Pancreas (tissue), 10 donors: ENCODE measurements at regions not wholly inside any gene's neighbourhood (a gene's known extent, or its start where the extent isn't known, plus 50 kb on each side); places are given as distances from the start of the nearest gene placed in this dataset.

ENCODE experiments used
- ATAC-seq, 4 donors: fragments of 200-7000 bp; cut with Tn5 transposase; one replicate each; pipeline versions ENCODE4 v1.8.0 to v1.9.1; 2020; ENCODE audit warnings: mild to moderate bottlenecking in 4 of 4, moderate library complexity in 4 of 4
- DNase-seq, 6 donors: peaks; one replicate each; pipeline ENCODE4 v3.0.0-alpha.2; 2020
- FAIRE-seq: peaks from 2 replicates; lab custom pipeline; 2012; peaks lifted over from hg19 to GRCh38; lab: Jason Lieb, UNC
- H3K27ac ChIP-seq, 4 donors: fragments of 200-600 bp; sonication (generic); 1 replicate in 3 of 4; 2 replicates in 1 of 4; pipeline versions ENCODE4 v1.5.0 to v1.8.0; 2020
- H3K27me3 ChIP-seq, 4 donors: fragments of 200-600 bp; one replicate each; pipeline ENCODE4 v1.8.0; 2021
- H3K36me3 ChIP-seq, 3 donors: fragments of 200-600 bp; sonication (generic) in 1 of 3; one replicate each; pipeline versions ENCODE4 v1.5.0 to v1.8.0; 2020 to 2021
- H3K4me1 ChIP-seq, 3 donors: fragments of 200-600 bp; one replicate each; pipeline ENCODE4 v1.8.0; 2021
- H3K4me3 ChIP-seq, 4 donors: fragments of 200-600 bp; sonication (generic) in 2 of 4; one replicate each; pipeline versions ENCODE4 v1.5.0 to v1.8.0; 2020 to 2021
- H3K9me3 ChIP-seq, 4 donors: fragments of 200-600 bp; one replicate each; pipeline ENCODE4 v1.8.0; 2021
- CTCF ChIP-seq, 4 donors: fragments of 200-600 bp; sonication (generic) in 3 of 4; IDR thresholded peaks; one replicate each; pipeline versions ENCODE4 v1.5.0 to v1.8.0; 2021; ENCODE audit warnings: antibody characterized with exemption in 4 of 4
- WGBS, 2 donors: extraction: QIAGEN DNeasy Blood & Tissue Kit; methylation state at CpG; one replicate each; pipeline ENCODE4 v1.1.7; 2013; 5-methylcytosine and 5-hydroxymethylcytosine counted together
- intact Hi-C, 3 donors: fragments of 100-400 bp; cut with DNase I; formaldehyde crosslinking; loops; one replicate each; pipeline versions ENCODE4 v1.11.1 to v1.14.2; 2022
- donor health status: healthy with polysubstance abuse.
- donor health status: DM: no; HTN: no; CAD: no; lungs with moderate emphysema.
- donor health status: DM: no; HTN: no; CAD: no.
- donor health status: control.
- donor health status: control.
- donor health status: Bipolar disorder and iron deficiency.
- donor health status: DM: yes; HTN: yes; CAD: no.
- donor health status: DM: no; HTN: no; CAD: no.
- donor health status: DM: no; HTN: no; CAD: no.
- donor health status: DM: yes; HTN: yes; CAD: no.

- ATAC-seq (no peak), DNase-seq (no peak), FAIRE-seq (no peak)
- Histone ChIP-seq H3K27ac (no peak overlapping the region), H3K4me3 (no peak overlapping the region), H3K36me3 (no peaks in the 10 kb centered on the region), H3K4me1 (no peaks in the 10 kb centered on the region), H3K9me3 (no peaks in the 10 kb centered on the region), H3K27me3 (no peaks in the 10 kb centered on the region)
- no peak for TF ChIP-seq CTCF (IDR thresholded peaks at IDR 0.05)
- intact Hi-C loops: no loop called here
- WGBS, 2 donors: 74 to 83% methylated on average over 3 of the region's 3 CpGs
These were observed 211.4 kb downstream of the TTC32 start for GRCh38 chr2:19690429-19690828.

DNA sequence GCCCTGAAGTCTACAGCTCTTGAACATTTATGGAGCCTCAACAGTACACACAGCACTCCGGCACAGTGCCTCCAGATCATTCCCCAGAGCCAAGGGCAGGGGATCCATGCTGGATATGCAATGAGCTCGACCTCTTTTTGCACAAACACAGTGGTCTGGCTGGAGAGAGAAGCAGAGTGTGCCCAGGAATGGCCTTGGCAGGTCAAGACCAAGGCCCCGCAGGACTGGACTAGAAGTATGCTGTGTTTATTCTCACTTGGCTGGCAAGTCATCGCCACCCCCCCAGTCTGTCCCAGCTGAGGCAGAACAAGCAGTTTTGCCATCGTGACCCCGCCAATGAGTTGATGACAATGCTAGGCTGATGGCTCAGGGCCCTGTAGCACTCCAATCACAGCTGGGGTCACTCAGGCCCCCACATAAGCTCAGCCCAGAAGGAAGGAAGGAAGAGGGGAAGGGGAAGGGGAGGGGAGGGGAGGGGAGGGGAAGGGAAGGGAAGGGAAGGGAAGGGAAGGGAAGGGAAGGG, 212.1 kb downstream of the TTC32 start:
- intact Hi-C loops: no loop called here
- no peak for TF ChIP-seq CTCF (IDR thresholded peaks at IDR 0.05)
- no peak overlapping the region for H3K4me3 ChIP-seq
- no peaks in the 10 kb centered on the region for H3K36me3 ChIP-seq
- 90 to 91% methylated on average over 6 of the region's 6 CpGs for WGBS, 2 donors
- no peaks in the 10 kb centered on the region for H3K9me3 ChIP-seq
- no peak for DNase-seq
- no peaks in the 10 kb centered on the region for H3K27me3 ChIP-seq
- H3K27ac ChIP-seq: no peak overlapping the region
- no peaks in the 10 kb centered on the region for H3K4me1 ChIP-seq
- FAIRE-seq: no peak
- ATAC-seq: no peak

GRCh38 chr2:19688059-19688458, 213.7 kb downstream of the TTC32 start:
- no peaks in the 10 kb centered on the region for H3K4me1 ChIP-seq
- no peaks in the 10 kb centered on the region for H3K9me3 ChIP-seq
- H3K27me3 ChIP-seq: no peaks in the 10 kb centered on the region
- intact Hi-C loops: no loop called here
- no peak for ATAC-seq
- no peak for DNase-seq
- no peak overlapping the region for H3K27ac ChIP-seq
- 84 to 88% methylated on average over 11 of the region's 11 CpGs for WGBS, 2 donors
- H3K4me3 ChIP-seq: no peak overlapping the region
- no peaks in the 10 kb centered on the region for H3K36me3 ChIP-seq
- no peak for TF ChIP-seq CTCF (IDR thresholded peaks at IDR 0.05)
- FAIRE-seq: no peak

DNA sequence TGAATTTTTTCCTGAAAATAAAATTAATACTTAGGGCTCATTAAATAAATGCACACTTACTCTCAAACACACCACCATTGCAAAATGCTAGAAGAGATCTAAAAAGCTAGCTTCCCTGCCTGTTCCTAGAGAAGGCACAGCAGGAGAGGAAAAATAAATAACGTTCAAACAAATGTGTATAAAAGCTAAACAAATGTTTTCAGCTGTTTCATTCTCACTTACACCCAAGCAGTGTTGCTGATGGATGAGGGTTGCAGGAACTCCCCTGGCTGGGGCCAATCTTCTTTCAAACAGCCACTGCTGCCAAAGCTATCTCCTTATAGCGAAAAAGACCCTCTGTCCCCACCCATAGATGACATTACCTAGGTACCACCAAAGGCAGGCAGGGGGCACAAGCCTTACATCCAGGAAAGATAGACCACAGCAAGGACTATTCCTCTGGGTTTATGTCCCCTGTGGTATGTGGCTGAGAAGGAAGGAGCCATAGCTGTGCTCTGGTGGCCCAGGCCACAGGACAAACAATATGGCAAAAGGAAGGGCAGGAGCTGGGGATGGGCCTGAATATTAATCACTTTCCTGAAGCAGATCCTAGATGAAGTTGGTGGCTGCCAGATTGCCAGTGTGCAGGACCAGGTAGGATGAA, 214.6 kb downstream of the TTC32 start:
- whole genome bisulfite sequencing, 2 donors: 60 to 71% methylated on average over 2 of the region's 2 CpGs
- FAIRE-seq: no peak
- no peak for TF ChIP-seq CTCF (IDR thresholded peaks at IDR 0.05)
- no peaks in the 10 kb centered on the region for H3K9me3 ChIP-seq
- H3K27ac ChIP-seq: no peak overlapping the region
- no peaks in the 10 kb centered on the region for H3K27me3 ChIP-seq
- intact Hi-C loops: no loop called here
- DNase-seq: no peak
- H3K36me3 ChIP-seq: no peaks in the 10 kb centered on the region
- H3K4me3 ChIP-seq: no peak overlapping the region
- no peaks in the 10 kb centered on the region for H3K4me1 ChIP-seq
- no peak for ATAC-seq

- no peak overlapping the region for H3K27ac ChIP-seq
- no peaks in the 10 kb centered on the region for H3K9me3 ChIP-seq
- no peak for FAIRE-seq
- 49 to 50% methylated on average over 3 of the region's 3 CpGs for WGBS, 2 donors
- no peak for TF ChIP-seq CTCF (IDR thresholded peaks at IDR 0.05)
- no peak overlapping the region for H3K4me3 ChIP-seq
- intact Hi-C loops: no loop called here
- H3K27me3 ChIP-seq: no peaks in the 10 kb centered on the region
- no peaks in the 10 kb centered on the region for H3K36me3 ChIP-seq
- no peaks in the 10 kb centered on the region for H3K4me1 ChIP-seq
- no peak for DNase-seq
- ATAC-seq: no peak
These were observed 215.3 kb downstream of the TTC32 start for GRCh38 chr2:19686439-19686838.
